ENCODE measurements at regions not wholly inside any gene's neighbourhood (a gene's known extent, or its start where the extent isn't known, plus 50 kb on each side); places are given as distances from the start of the nearest gene placed in this dataset.

DNA sequence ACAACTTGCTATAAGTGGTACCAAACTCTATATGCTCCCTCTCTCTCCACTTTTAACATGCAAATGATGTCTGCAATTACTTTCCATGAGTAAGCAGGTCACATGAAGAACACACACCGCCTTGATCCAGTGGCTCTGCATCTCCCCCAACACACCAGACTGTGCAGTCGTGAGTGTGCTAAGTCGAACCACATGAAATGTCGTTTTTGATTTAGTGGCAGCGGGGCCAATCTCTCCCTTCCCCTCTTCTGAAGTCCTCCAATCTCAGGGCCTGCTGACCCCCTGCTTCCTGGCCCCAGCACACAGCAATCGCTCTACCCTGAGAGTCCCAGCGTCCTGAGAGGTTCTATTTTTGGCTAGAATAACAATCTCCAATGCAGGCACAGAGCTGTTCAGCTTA, 312.5 kb downstream of the SHQ1 start:
- no peak for DNase-seq (ENCODE audit: extremely low spot score)
- Histone ChIP-seq H3K27me3 (no peaks in the 10 kb centered on the region), H3K9me3 (no peaks in the 10 kb centered on the region), H3K4me1 (peaks cover 0 to 6% (median 2%) of the 10 kb centered on the region in 4 donors), H3K4me3 (no peak overlapping the region), H3K27ac (replicated peaks in 1 of 4) (no peak overlapping the region), H3K36me3 (no peaks in the 10 kb centered on the region)
- 69% methylated on average over 7 of the region's 7 CpGs for WGBS
- intact Hi-C loops (cut with DNase I) = no loop called here
- TF ChIP-seq POLR2A (IDR thresholded peaks at IDR 0.05; ENCODE audit: low read depth) = no peak
- no peak for TF ChIP-seq EP300 (IDR thresholded peaks at IDR 0.05)
- TF ChIP-seq, protein P1, sequence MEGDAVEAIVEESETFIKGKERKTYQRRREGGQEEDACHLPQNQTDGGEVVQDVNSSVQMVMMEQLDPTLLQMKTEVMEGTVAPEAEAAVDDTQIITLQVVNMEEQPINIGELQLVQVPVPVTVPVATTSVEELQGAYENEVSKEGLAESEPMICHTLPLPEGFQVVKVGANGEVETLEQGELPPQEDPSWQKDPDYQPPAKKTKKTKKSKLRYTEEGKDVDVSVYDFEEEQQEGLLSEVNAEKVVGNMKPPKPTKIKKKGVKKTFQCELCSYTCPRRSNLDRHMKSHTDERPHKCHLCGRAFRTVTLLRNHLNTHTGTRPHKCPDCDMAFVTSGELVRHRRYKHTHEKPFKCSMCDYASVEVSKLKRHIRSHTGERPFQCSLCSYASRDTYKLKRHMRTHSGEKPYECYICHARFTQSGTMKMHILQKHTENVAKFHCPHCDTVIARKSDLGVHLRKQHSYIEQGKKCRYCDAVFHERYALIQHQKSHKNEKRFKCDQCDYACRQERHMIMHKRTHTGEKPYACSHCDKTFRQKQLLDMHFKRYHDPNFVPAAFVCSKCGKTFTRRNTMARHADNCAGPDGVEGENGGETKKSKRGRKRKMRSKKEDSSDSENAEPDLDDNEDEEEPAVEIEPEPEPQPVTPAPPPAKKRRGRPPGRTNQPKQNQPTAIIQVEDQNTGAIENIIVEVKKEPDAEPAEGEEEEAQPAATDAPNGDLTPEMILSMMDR (IDR thresholded peaks at IDR 0.05) = no peak
- no peak for TF ChIP-seq POLR2AphosphoS5 (IDR thresholded peaks at IDR 0.05)

DNA sequence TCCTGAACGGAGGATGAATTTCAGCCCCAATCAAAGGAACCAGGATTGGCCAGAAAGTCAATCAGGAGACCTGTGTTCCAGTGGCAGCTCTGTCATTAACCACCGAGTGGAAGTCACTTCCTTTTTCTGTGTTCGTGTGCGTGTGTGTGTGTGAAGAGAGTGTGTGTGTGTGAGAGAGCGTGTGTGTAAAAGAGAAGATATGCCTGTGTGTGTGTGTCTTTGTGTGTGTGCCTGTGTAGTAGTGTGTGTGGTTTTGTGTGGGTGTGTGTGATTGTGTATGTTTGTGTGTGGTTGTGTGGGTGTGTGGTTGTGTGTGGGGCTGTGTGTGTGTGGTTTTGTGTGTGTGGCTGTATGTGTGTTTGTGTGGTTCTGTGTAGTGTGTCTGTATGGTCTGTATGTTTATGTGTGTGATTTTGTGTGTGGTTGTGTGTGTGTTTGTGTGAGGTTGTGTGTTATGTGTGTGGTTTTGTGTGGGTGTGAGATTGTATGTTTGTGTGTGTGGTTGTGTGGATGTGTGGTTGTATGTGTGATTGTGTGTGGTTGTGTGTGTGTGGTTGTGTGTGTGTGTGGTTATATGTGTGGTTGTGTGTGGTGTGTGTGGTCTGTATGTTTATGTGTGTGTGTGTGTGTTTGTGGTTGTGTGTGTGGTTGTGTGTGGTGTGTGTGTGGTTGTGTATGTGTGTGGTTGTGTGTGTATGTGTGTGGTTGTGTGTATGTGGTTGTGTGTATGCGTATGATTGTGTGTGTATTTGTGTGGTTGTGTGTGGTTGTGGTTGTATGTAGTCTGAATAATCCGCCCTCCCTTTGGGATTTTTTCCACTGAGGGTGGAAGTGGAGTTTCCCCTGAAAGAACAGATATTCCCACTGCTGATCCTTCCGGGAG, 314.4 kb downstream of the SHQ1 start:
- intact Hi-C loops (cut with DNase I) = no loop called here
- no peaks in the 10 kb centered on the region for H3K36me3 ChIP-seq
- DNase-seq (ENCODE audit: extremely low spot score) = no peak
- no peaks in the 10 kb centered on the region for H3K9me3 ChIP-seq
- H3K27ac ChIP-seq (replicated peaks in 1 of 4) = no peak overlapping the region
- H3K4me1 ChIP-seq = peaks cover 0 to 6% (median 2%) of the 10 kb centered on the region in 4 donors
- WGBS = 80% methylated on average over 8 of the region's 8 CpGs
- TF ChIP-seq POLR2AphosphoS5 (IDR thresholded peaks at IDR 0.05) = no peak
- no peak for TF ChIP-seq POLR2A (IDR thresholded peaks at IDR 0.05; ENCODE audit: low read depth)
- TF ChIP-seq EP300 (IDR thresholded peaks at IDR 0.05) = no peak
- TF ChIP-seq, protein P1 (IDR thresholded peaks at IDR 0.05) = no peak
- no peaks in the 10 kb centered on the region for H3K27me3 ChIP-seq
- no peak overlapping the region for H3K4me3 ChIP-seq

- Histone ChIP-seq H3K4me3 (no peak overlapping the region), H3K36me3 (no peaks in the 10 kb centered on the region), H3K9me3 (no peaks in the 10 kb centered on the region), H3K27ac (replicated peaks in 1 of 4) (no peak overlapping the region), H3K27me3 (no peaks in the 10 kb centered on the region), H3K4me1 (no peaks in the 10 kb centered on the region)
- TF ChIP-seq POLR2AphosphoS5 (IDR thresholded peaks at IDR 0.05) = no peak
- TF ChIP-seq EP300 (IDR thresholded peaks at IDR 0.05) = no peak
- no peak for TF ChIP-seq POLR2A (IDR thresholded peaks at IDR 0.05; ENCODE audit: low read depth)
- TF ChIP-seq, protein P1 (IDR thresholded peaks at IDR 0.05) = no peak
- DNase-seq (ENCODE audit: extremely low spot score) = no peak
- intact Hi-C loops (cut with DNase I) = no loop called here
Observed at GRCh38 chr3:72530426-72530825, 317.8 kb downstream of the SHQ1 start.

DNA sequence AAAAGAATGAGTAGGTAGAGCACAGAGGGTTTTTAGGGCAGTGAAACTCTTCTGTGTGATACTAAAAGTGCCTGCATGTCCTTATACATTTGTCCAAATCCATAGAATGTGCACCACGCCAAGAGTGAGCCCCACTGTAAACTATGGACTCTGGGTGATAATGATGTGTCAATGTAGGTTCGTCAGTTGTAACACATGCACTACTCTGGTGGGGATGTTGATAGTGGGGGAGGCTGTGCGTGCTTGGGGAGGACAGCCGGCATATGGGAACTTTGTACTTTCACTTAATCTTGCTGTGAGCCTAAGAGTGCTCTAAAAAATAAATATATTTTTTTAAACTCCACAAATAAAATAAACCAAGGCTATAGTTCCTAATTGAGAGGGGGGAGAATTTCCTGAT, 319.2 kb downstream of the SHQ1 start:
- no peaks in the 10 kb centered on the region for H3K9me3 ChIP-seq
- no peak overlapping the region for H3K4me3 ChIP-seq
- 85% methylated on average over 4 of the region's 4 CpGs for WGBS
- no peak overlapping the region for H3K27ac ChIP-seq (replicated peaks in 1 of 4)
- H3K36me3 ChIP-seq = no peaks in the 10 kb centered on the region
- intact Hi-C loops (cut with DNase I) = no loop called here
- DNase-seq (ENCODE audit: extremely low spot score) = no peak
- TF ChIP-seq, protein P1 (IDR thresholded peaks at IDR 0.05) = no peak
- TF ChIP-seq EP300 (IDR thresholded peaks at IDR 0.05) (no peak), POLR2A (IDR thresholded peaks at IDR 0.05; ENCODE audit: low read depth) (no peak)
- no peaks in the 10 kb centered on the region for H3K4me1 ChIP-seq
- no peaks in the 10 kb centered on the region for H3K27me3 ChIP-seq

Measured in esophagus muscularis mucosa (tissue), 4 donors.